OCI-LY3 (cell line): ENCODE measurements at regions not wholly inside any gene's neighbourhood (a gene's known extent, or its start where the extent isn't known, plus 50 kb on each side); places are given as distances from the start of the nearest gene placed in this dataset.
A peak's percentile ranks its signal among the peaks of the same experiment; 100 is the strongest.

Experiments used
- H2AFZ ChIP-seq: fragments of 200-600, 300-600 bp; shearing (Covaris generic); 2 replicates; pipeline ENCODE4 v1.6.0; 2014; ENCODE audit warnings: antibody characterized with exemption, low read depth, low read length
- H3K27ac ChIP-seq: fragments of 200-600, 300-600 bp; sonication (generic); 2 replicates; pipeline ENCODE4 v1.5.1; 2014; ENCODE audit warnings: mild to moderate bottlenecking, low read length, moderate library complexity, mixed read lengths
- H3K27me3 ChIP-seq: fragments of 200-600, 300-600 bp; sonication (generic); 2 replicates; pipeline ENCODE4 v1.6.1; 2014; ENCODE audit warnings: low read depth, low read length, mixed read lengths
- H3K36me3 ChIP-seq: fragments of 200-600, 300-600 bp; sonication (generic); replicated peaks from 2 replicates; pipeline ENCODE3; 2014; ENCODE audit warnings: low read depth, low read length, mixed read lengths
- H3K4me1 ChIP-seq: fragments of 300-600, 200-600 bp; sonication (generic); 2 replicates; pipeline ENCODE4 v1.6.1; 2014; ENCODE audit warnings: low read length, mixed read lengths
- H3K4me2 ChIP-seq: fragments of 200-600, 300-600 bp; sonication (generic); 2 replicates; pipeline ENCODE4 v1.6.1; 2014; ENCODE audit warnings: low read length, mixed read lengths
- H3K4me3 ChIP-seq: fragments of 300-600, 200-600 bp; sonication (generic); 2 replicates; pipeline ENCODE4 v1.5.1; 2014; ENCODE audit warnings: antibody characterized with exemption, mild to moderate bottlenecking, low read length, moderate library complexity
- H3K79me2 ChIP-seq: fragments of 300-600, 200-600 bp; shearing (Covaris generic); 2 replicates; pipeline ENCODE4 v1.6.1; 2014; ENCODE audit warnings: mild to moderate bottlenecking, low read length, mixed read lengths
- H3K9ac ChIP-seq: fragments of 300-600, 200-600 bp; shearing (Covaris generic); 2 replicates; pipeline ENCODE4 v1.6.0; 2014; ENCODE audit warnings: mild to moderate bottlenecking, low read length, moderate library complexity
- H3K9me3 ChIP-seq: fragments of 200-600, 300-600 bp; shearing (Covaris generic); 2 replicates; pipeline ENCODE4 v1.6.1; 2014; ENCODE audit warnings: low read length, mixed read lengths; ENCODE audit not compliant: insufficient read depth
- H4K20me1 ChIP-seq: fragments of 200-600, 300-600 bp; sonication (generic); 2 replicates; pipeline ENCODE4 v1.6.1; 2016; ENCODE audit warnings: low read length, mixed read lengths; ENCODE audit not compliant: insufficient read depth
- EZH2phosphoT487 ChIP-seq: fragments of 200-600 bp; shearing (Covaris generic); IDR thresholded peaks from 2 replicates; pipeline ENCODE4 v1.6.1; 2018; ENCODE audit warnings: antibody characterized with exemption, mixed run types, low read depth
- TF ChIP-seq, protein P1 (sequence below): fragments of 200-600, 300-600 bp; sonication (generic); IDR thresholded peaks from 2 replicates; pipeline ENCODE4 v1.5.1; 2014; ENCODE audit warnings: antibody characterized with exemption, low read length, low read depth

DNA sequence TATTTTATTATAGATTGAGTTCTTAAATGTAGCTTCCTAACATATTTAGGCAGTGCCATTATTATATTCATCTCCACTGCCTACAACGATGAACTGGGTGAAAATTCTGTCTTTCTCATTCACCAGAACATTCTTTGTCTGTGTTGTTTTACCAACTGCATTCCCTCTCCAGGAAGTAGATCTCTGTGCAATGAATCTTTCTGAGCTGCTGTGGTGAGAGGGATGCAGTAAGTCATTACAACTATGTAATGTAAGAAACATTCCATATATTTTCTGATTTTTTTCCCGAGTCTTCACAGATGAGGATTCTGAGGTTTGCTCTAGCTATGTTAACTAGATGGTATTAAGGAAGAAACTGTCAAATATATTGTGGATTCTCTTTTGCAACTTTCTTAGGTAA is 811.9 kb upstream of the PCDH7 start:
- H4K20me1 ChIP-seq: no peaks in the 10 kb centered on the region
- H3K9ac ChIP-seq: no peak overlapping the region
- H3K4me2 ChIP-seq: no peak overlapping the region
- H3K4me3 ChIP-seq: no peak overlapping the region
- H3K9me3 ChIP-seq: no peaks in the 10 kb centered on the region
- H3K36me3 ChIP-seq: no peaks in the 10 kb centered on the region
- TF ChIP-seq EZH2phosphoT487: no peak
- TF ChIP-seq, protein P1, sequence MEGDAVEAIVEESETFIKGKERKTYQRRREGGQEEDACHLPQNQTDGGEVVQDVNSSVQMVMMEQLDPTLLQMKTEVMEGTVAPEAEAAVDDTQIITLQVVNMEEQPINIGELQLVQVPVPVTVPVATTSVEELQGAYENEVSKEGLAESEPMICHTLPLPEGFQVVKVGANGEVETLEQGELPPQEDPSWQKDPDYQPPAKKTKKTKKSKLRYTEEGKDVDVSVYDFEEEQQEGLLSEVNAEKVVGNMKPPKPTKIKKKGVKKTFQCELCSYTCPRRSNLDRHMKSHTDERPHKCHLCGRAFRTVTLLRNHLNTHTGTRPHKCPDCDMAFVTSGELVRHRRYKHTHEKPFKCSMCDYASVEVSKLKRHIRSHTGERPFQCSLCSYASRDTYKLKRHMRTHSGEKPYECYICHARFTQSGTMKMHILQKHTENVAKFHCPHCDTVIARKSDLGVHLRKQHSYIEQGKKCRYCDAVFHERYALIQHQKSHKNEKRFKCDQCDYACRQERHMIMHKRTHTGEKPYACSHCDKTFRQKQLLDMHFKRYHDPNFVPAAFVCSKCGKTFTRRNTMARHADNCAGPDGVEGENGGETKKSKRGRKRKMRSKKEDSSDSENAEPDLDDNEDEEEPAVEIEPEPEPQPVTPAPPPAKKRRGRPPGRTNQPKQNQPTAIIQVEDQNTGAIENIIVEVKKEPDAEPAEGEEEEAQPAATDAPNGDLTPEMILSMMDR: no peak
- H2AFZ ChIP-seq: 0 out of 2 replicates have a peak overlapping the region, but pooled peaks have one; percentile 43
- no peak overlapping the region for H3K27ac ChIP-seq
- no peaks in the 10 kb centered on the region for H3K27me3 ChIP-seq
- no peaks in the 10 kb centered on the region for H3K4me1 ChIP-seq
- no peaks in the 10 kb centered on the region for H3K79me2 ChIP-seq

DNA sequence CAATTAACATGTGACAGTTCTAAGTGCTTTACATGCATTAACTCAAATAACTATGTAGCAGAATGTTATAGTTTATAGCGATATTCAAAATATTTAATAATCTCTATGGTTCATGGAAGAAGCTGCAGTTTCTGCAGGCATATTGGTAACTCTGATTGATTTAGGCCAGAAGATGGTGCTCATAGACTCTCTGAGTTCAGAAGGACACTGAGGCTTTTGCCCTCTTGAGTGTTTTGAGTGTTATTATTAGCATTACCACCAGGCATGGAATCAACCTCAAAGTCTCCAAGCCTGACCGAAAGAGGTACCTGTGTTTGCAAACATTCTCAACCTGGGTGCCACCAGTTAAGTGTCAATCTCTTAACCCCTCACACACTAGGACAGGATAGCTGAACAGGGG is 792.3 kb upstream of the PCDH7 start:
- no peak overlapping the region for H3K4me3 ChIP-seq
- H2AFZ ChIP-seq: no peak overlapping the region
- H3K4me2 ChIP-seq: no peak overlapping the region
- no peaks in the 10 kb centered on the region for H3K36me3 ChIP-seq
- H3K9me3 ChIP-seq: no peaks in the 10 kb centered on the region
- H3K79me2 ChIP-seq: no peaks in the 10 kb centered on the region
- H4K20me1 ChIP-seq: no peaks in the 10 kb centered on the region
- no peak overlapping the region for H3K27ac ChIP-seq
- H3K4me1 ChIP-seq: no peaks in the 10 kb centered on the region
- TF ChIP-seq EZH2phosphoT487: no peak
- TF ChIP-seq, protein P1: no peak
- no peak overlapping the region for H3K9ac ChIP-seq
- no peaks in the 10 kb centered on the region for H3K27me3 ChIP-seq

DNA sequence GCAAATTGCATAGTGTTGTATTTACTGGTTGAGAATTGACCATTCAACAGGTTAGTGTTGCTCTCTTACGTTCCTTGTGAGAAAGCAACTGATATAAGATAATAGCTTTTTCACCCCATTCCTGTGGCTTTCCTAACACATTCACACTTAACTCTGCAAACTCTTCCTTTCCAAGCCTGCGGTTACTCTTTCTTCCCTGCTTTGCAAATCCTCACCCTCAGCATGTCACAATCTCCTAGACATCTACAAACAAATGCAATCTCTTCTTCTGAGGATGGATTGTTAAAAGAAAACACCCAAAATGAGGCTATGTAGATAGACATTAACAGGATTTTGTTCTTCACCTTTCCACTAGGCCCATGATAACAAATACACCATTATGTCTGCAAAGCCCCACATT is 771.7 kb upstream of the PCDH7 start:
- H3K4me1 ChIP-seq: no peaks in the 10 kb centered on the region
- H3K36me3 ChIP-seq: no peaks in the 10 kb centered on the region
- H2AFZ ChIP-seq: no peak overlapping the region

DNA sequence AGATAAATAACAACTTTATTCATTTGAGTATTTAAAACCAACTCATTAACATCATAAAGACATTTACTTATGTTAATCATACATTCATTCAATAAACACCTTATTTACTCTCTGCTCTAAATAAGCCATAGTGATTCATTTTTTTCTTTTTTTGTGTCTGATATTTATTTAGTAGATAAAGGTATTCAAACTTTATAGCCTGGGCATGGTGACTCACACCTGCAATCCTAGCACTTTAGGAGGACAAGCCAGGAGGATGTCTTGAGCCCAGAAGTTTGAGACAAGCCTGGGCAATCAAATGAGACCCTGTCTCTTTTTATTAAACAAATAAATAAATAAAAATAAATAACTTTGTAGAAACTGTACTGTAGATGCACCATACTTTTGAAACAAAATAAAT is 771.3 kb upstream of the PCDH7 start:
- Histone ChIP-seq H4K20me1 (no peaks in the 10 kb centered on the region), H3K4me3 (no peak overlapping the region)
- no peak for TF ChIP-seq EZH2phosphoT487
- TF ChIP-seq, protein P1: no peak

More for the DNA sequence above, 771.7 kb upstream of the PCDH7 start:
- H3K27ac ChIP-seq: no peak overlapping the region
- TF ChIP-seq EZH2phosphoT487: no peak
- TF ChIP-seq, protein P1: no peak
- H3K79me2 ChIP-seq: no peaks in the 10 kb centered on the region
- H3K4me3 ChIP-seq: no peak overlapping the region
- H3K9me3 ChIP-seq: no peaks in the 10 kb centered on the region
- H3K4me2 ChIP-seq: no peak overlapping the region
- H3K27me3 ChIP-seq: no peaks in the 10 kb centered on the region
- no peaks in the 10 kb centered on the region for H4K20me1 ChIP-seq
- H3K9ac ChIP-seq: no peak overlapping the region

More for the DNA sequence above, 771.3 kb upstream of the PCDH7 start:
- Histone ChIP-seq H3K79me2 (no peaks in the 10 kb centered on the region), H3K9ac (no peak overlapping the region), H3K9me3 (no peaks in the 10 kb centered on the region), H3K4me2 (no peak overlapping the region), H2AFZ (no peak overlapping the region), H3K27me3 (no peaks in the 10 kb centered on the region), H3K27ac (no peak overlapping the region), H3K4me1 (no peaks in the 10 kb centered on the region), H3K36me3 (no peaks in the 10 kb centered on the region)
